COLO668 (cell line): ENCODE measurements at regions not wholly inside any gene's neighbourhood (a gene's known extent, or its start where the extent isn't known, plus 50 kb on each side); places are given as distances from the start of the nearest gene placed in this dataset.
"Not testable (repeated sequence)": the region's sequence is repeated elsewhere in the genome, so short reads cannot be mapped to it uniquely, and the experiment has no call there.

Experiments
- DNase-seq: peaks from one replicate; lab custom pipeline; 2025; ENCODE audit not compliant: unreplicated experiment; lab: John Stamatoyannopoulos, UW

- DNase-seq, result no peak
Observed at GRCh38 chr12:47352067-47352466, 272.3 kb upstream of the AMIGO2 start.

DNA sequence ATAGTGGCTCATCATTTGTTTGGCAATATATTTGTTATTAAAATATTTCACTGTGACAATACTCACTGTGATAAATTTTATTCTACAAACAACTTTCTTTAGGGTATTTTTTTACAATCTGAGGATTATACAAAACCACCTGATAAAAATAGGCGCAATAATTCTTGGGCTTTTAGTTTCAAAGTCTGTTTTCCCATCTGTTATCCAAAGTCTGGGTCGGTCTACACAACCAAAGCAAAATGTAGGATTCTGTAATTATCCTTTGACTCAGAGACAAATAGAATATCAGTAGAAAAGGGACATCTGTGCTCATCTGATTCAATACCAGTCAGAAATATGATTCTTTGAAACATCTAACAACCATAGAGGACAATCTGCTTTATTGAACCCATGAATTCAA lies 271.8 kb upstream of the AMIGO2 start:
- no peak for DNase-seq

DNA sequence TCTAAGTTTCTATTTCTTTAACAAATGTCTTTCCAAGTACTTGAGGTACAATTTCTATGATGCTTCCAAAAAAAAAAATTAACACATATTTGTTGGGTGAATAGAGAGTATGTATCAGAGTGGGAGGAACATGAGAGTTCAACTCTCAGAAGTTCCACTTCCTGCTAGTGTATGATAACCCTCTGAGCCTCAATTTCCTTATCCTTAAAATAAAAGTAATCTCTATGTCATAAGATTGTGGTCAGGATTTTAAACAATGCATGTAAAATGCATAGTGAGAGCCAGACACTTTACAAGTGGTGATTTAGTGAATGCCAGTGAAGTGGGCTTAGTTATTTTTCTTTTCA lies 270.3 kb upstream of the AMIGO2 start:
- no peak for DNase-seq

- DNase-seq, result no peak
Observed at GRCh38 chr12:47349137-47350061, 269.6 kb upstream of the AMIGO2 start.

DNA sequence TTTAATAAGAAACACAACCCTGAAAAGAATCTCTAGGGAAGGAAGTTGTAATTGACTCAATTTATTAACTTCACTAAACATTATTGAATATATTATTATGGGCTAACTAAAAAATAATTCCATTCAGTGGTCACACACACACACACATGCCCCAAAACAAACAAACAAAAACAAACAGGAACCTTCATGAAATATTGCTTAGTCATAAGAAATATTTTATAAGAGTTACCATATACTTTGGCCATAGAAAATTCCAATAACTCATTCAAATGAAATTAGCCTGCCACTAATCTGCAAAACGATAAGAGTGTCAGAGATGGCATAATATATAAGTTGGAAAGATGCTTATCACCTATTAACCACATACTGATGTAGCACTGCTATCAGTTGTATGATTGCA lies 268.4 kb upstream of the AMIGO2 start:
- DNase-seq, result no peak

- DNase-seq, result peak; percentile 3
Observed at GRCh38 chr12:47346251-47347019, 266.7 kb upstream of the AMIGO2 start.

GRCh38 chr12:47343684-47344567 lies 264.2 kb upstream of the AMIGO2 start:
- no peak for DNase-seq

DNA sequence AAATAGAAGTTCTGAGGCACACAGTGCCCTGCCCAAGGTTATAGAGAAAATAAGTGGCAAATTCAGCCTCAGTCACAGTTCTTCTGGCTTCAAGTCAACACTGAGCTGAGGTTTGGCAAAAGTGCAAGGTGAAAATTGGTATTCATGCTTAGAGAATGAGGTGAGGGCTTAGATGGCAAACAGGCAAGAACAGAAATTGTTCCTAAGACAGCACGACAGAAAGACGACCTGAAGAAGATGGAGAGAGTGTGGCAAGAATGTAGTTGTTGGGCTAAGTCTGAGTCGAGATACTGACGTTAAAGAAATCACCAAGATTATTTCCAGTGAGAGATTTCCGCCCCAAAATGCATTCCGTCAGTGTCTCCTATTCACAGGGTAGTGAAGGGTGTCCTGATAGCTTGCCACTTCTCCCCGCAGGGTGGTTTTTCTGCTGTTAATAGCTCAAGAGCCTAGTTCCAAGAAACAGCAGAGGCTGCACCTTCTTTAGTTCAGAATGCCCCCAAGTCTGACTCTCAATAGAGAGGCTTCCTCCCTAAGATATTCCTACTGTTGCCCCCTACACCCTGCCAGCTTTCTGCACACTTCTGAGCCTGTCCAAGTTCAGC lies 260.8 kb upstream of the AMIGO2 start:
- DNase-seq, result no peak

- DNase-seq, result no peak
Observed at GRCh38 chr12:47337581-47337980, 257.8 kb upstream of the AMIGO2 start.

- not testable (repeated sequence) for DNase-seq
Observed at GRCh38 chr12:47333271-47333858, 253.6 kb upstream of the AMIGO2 start.

- no peak for DNase-seq
Observed at GRCh38 chr12:47328831-47329545, 249.2 kb upstream of the AMIGO2 start.

DNA sequence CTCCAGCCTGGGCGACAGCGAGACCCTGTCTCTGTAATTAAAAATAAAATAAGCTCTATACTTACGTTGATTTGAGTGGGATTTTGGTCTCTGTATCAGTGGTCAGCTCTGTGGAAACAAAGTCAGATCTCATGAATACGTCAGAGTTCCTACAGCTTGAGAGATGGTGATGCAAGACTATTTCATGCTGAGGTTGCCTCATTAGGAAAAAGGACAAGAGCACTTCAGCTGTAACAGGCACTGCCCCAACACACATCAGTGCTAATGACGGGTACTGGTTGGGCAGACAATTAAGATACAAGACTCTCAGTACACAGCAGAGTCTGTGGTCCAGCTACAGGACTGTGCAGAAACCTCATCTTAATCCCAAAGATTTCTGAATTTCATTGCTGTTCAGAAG lies 246.4 kb upstream of the AMIGO2 start:
- DNase-seq, result no peak

- DNase-seq, result no peak
Observed at GRCh38 chr12:47323802-47324201, 244.0 kb upstream of the AMIGO2 start.

DNA sequence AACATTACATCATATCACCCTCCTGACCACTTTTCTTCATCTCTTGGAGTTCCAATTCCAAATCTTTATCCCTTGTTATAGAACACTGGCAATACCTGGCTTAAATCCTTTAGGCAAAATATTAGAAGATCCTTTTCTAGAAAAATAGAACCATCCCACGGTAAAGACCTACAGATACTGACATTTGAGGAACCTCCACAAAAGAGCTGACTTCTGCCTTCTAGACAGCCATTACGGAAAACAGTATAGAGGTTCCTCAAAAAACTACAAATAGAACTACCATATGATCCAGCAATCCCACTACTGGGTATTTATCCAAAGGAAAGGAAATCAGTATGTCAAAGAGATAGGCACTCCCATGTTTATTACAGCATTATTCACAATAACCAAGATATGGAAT lies 241.7 kb upstream of the AMIGO2 start:
- DNase-seq, result no peak

DNA sequence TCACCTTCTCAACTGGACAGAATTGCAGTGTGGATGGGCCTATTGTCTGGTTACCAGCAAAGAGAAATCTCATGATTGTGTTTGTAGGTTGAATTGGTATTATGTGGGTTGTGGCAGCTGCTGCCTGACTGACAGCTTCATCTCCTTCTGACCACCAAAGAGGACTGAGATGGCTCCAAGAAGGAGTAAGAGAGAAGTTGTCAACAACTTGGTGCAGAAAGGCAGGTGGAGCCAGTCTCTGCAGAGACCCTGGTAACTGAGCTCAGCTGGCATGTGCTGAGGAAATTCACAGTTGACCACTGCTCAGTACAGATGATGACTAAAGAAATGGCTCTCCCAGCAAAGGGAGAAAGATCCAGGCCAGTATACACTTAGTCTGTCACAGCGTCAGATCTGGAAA lies 240.0 kb upstream of the AMIGO2 start:
- DNase-seq, result no peak

- DNase-seq, result no peak
Observed at GRCh38 chr12:47318963-47319362, 239.2 kb upstream of the AMIGO2 start.

DNA sequence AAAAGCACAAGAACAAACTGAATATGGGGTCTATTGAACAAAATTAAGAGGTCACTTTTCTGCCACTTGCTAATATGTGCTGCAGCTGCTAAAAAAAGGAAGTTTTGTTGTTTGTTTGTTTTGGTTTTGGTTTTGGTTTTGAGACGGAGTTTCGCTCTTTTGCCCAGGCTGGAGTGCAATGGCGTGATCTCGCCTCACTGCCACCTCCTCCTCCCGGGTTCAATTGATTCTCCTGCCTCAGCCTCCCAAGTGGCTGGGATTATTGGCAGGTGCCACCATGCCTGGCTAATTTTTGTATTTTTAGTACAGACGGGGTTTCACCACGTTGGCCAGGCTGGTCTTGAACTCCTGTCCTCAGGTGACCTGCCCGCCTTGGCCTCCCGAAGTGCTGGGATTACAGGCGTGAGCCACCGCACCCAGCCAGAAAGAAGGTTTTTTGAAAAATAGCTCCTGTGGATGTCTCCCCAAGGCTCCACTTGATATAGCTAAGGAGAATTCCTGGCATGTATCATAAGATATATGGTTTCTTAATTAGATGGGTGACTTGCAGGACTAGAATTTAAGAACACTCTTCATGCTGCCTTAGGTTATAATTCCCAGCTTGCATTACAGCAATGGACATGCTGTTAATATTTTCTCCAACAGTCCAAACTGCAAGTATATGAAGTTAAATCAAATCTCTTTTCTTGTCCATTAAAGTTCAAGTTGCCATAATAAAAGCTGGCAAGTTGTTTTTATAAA lies 237.6 kb upstream of the AMIGO2 start:
- no peak for DNase-seq

- DNase-seq, result no peak
Observed at GRCh38 chr12:47316609-47317049, 236.9 kb upstream of the AMIGO2 start.

DNA sequence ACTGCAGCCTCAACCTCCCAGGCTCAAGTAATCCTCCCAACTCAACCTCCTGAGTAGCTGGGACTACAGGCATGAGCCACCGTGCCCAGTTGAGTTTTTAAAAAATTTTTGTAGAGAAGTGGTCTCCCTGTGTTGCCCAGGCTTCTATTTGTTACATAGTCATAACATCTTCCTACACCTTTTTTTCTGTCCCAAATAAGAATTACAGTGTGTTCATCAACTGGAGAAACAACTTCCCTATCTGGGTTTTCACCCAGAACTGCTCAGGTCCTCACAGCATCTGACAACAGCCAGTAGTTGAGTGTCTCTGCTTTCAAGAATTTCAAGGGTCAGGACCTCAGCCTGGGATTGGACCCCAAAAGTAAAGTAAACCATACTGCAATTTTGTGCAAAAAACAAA lies 235.2 kb upstream of the AMIGO2 start:
- DNase-seq, result no peak
